ENCODE measurements at regions not wholly inside any gene's neighbourhood (a gene's known extent, or its start where the extent isn't known, plus 50 kb on each side); places are given as distances from the start of the nearest gene placed in this dataset.

DNA sequence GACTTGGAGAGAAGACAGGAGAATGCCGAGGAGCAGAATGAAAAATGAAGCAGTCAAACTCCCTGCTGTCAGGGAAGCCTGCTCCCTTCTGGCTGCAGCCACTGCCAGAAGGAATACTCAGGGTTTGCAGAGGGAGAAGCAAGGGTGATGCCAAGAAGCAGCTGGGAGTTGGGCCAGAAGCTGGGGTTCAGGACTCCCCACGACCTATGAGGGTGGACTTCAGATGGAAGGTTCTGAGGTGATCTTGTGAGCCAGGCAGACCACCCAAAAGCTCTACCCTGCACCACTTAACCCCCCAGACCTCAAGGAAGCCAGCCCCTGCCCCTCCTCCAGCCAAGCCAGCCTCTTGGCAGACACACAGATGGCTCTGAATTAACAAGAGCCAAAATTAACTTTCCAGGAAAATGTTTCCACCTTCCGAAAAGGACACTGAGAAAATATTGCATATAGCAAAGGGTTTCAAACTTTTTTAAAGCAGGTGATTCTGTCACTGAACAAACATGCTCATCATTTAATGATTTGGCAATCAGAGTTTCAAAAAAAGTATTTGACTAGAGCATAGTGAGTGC lies 126.0 kb upstream of the ERCC4 start:
- no peak overlapping the region for H3K27ac ChIP-seq
- DNase-seq (ENCODE audit: low spot score), result no peak
- ChIA-PET CTCF (no interaction called here), POLR2A (ENCODE audit: low non-redundant PET) (no interaction called here)
- TF ChIP-seq, protein P1, sequence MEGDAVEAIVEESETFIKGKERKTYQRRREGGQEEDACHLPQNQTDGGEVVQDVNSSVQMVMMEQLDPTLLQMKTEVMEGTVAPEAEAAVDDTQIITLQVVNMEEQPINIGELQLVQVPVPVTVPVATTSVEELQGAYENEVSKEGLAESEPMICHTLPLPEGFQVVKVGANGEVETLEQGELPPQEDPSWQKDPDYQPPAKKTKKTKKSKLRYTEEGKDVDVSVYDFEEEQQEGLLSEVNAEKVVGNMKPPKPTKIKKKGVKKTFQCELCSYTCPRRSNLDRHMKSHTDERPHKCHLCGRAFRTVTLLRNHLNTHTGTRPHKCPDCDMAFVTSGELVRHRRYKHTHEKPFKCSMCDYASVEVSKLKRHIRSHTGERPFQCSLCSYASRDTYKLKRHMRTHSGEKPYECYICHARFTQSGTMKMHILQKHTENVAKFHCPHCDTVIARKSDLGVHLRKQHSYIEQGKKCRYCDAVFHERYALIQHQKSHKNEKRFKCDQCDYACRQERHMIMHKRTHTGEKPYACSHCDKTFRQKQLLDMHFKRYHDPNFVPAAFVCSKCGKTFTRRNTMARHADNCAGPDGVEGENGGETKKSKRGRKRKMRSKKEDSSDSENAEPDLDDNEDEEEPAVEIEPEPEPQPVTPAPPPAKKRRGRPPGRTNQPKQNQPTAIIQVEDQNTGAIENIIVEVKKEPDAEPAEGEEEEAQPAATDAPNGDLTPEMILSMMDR (conservative IDR thresholded peaks at IDR 0.05; ENCODE audit: low read depth), result no peak

DNA sequence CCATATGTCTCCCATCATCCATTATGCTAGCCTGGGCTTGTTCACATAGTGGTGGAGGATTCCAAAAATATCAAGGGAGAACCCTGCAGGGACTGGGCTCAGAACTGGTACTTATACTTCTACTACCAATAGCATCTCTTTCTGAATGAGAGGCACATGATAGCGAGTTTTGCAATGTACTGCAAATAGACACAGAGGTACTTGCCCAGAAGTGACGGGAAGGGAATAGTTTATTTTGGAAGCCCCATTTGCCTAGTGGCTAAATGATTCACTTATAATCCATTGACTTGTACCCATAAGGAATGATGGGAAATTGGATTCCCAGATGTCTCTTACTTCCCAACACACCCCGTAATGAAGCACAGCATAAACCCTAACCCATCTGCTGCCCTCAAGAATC lies 124.8 kb upstream of the ERCC4 start:
- CTCF ChIA-PET, result no interaction called here
- TF ChIP-seq, protein P1 (conservative IDR thresholded peaks at IDR 0.05; ENCODE audit: low read depth), result no peak
- POLR2A ChIA-PET (ENCODE audit: low non-redundant PET), result no interaction called here
- no peak for DNase-seq (ENCODE audit: low spot score)
- H3K27ac ChIP-seq, result no peak overlapping the region

DNA sequence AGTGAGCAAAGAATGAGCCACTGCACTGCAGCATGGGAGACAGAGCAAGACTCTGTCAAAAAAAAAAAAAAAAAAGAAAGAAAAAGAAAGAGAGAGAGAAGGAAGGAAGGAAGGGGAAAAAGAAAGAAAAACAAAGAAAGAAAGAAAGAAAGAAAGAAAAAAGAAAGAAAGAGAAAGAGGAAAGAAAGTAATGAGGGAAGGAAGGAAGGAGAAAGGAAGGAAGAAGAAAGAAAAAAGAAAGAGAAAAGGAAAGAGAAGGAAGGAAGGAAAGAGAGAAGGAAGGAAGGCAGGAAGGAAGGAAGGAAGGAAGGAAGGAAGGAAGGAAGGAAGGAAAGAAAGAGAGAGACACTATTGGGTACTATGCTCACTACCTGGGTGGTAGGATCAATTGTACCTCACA lies 122.2 kb upstream of the ERCC4 start:
- ChIA-PET CTCF (no interaction called here), POLR2A (ENCODE audit: low non-redundant PET) (no interaction called here)
- no peak overlapping the region for H3K27ac ChIP-seq
- DNase-seq (ENCODE audit: low spot score), result no peak
- TF ChIP-seq, protein P1 (conservative IDR thresholded peaks at IDR 0.05; ENCODE audit: low read depth), result no peak

DNA sequence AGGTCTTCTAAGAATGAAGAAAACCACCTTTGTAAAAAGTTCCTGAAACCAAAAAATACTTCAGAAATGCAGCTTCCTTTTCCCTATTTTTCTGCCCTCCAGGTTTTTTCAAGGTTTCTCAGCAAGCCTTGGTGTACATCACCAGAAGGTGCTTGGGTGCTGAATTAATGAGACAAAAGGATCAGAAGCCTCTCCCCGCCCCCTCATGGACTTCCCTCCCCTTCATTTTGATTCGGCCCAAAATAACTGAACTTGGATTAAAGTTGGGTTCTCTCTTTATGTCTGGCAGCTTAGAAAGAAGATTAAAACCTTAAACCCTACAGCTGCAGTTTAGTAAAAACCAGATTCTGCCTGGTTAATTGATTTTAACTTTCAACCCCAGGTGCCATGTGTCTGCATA lies 121.7 kb upstream of the ERCC4 start:
- DNase-seq (ENCODE audit: low spot score), result no peak
- ChIA-PET CTCF (no interaction called here), POLR2A (ENCODE audit: low non-redundant PET) (no interaction called here)
- no peak overlapping the region for H3K27ac ChIP-seq
- TF ChIP-seq, protein P1 (conservative IDR thresholded peaks at IDR 0.05; ENCODE audit: low read depth), result no peak

DNA sequence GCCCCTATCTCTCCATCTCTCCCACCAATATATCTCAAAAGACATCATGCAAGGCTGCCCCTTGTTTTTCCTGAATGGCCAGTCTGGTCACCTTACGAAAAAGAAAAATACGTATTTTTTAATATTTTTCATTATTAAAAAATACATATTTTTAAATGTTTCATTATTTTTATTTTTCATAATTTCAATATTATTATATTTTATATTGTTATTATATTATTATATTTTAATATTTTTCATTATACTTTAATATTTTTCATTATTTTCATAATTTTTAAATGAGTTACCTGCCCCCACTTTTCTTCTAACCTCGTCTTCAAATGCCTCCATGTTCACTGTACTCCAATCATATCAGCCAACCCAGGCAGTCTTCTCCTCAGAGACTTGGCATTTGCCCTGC lies 116.0 kb upstream of the ERCC4 start:
- ChIA-PET CTCF (no interaction called here), POLR2A (ENCODE audit: low non-redundant PET) (no interaction called here)
- DNase-seq (ENCODE audit: low spot score), result no peak
- TF ChIP-seq, protein P1 (conservative IDR thresholded peaks at IDR 0.05; ENCODE audit: low read depth), result no peak
- H3K27ac ChIP-seq, result no peak overlapping the region

DNA sequence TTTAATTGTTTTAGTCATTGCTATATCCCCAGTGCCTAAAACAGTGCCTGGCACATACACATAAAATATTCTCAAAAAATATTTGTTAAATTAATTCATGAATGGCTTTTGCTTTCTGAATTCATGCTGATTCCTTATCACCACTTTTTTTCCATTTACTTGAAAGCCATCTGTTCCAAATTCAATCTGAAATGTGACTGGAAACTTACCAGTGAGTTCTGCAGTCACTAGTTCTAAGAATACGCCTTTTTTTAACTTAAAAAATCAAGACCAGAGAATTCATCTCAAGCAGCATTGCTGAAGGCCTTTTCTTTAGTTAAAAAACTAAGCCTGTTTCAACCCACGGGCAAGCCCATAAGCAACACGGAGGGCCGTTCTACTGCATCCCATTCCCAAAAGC lies 114.0 kb upstream of the ERCC4 start:
- DNase-seq (ENCODE audit: low spot score), result no peak
- H3K27ac ChIP-seq, result no peak overlapping the region
- ChIA-PET POLR2A (ENCODE audit: low non-redundant PET) (no interaction called here), CTCF (no interaction called here)
- TF ChIP-seq, protein P1 (conservative IDR thresholded peaks at IDR 0.05; ENCODE audit: low read depth), result no peak

DNA sequence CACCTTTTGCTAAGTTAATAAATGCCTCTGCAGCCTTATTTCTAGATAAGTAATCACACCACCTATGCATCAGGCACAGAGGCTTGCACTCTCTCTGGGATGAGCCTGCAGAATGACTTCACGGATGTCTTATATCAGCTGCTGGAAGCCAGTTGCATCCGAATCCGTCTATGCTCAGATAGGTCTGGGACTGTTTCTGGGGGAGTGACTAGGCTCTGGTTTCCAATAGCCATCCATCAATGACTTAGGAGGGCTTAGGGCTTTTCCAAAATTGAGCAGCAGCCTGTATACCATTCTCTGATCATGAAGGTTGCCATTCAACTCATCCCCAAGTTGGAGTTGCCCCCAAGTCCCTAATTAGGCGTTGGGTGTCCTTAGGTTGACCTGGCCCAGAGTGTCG lies 113.3 kb upstream of the ERCC4 start:
- ChIA-PET CTCF (no interaction called here), POLR2A (ENCODE audit: low non-redundant PET) (no interaction called here)
- H3K27ac ChIP-seq, result no peak overlapping the region
- DNase-seq (ENCODE audit: low spot score), result no peak
- TF ChIP-seq, protein P1 (conservative IDR thresholded peaks at IDR 0.05; ENCODE audit: low read depth), result no peak
